GM21619 (cell line): ENCODE measurements at regions not wholly inside any gene's neighbourhood (a gene's known extent, or its start where the extent isn't known, plus 50 kb on each side); places are given as distances from the start of the nearest gene placed in this dataset.
A peak's percentile ranks its signal among the peaks of the same experiment; 100 is the strongest.

Experiments used
- ATAC-seq: cut with Tn5 transposase; IDR thresholded peaks from one replicate; pipeline ENCODE4 v1.9.1; 2021; ENCODE audit not compliant: unreplicated experiment

- ATAC-seq, result no peak
These were observed 190.1 kb downstream of the KLF5 start for GRCh38 chr13:73248711-73249580.

GRCh38 chr13:73248154-73248553, 189.3 kb downstream of the KLF5 start:
- ATAC-seq, result no peak

GRCh38 chr13:73245246-73245645, 186.4 kb downstream of the KLF5 start:
- no peak for ATAC-seq

- ATAC-seq, result no peak
These were observed 185.7 kb downstream of the KLF5 start for GRCh38 chr13:73244467-73244866.

- ATAC-seq, result no peak
These were observed 183.8 kb downstream of the KLF5 start for GRCh38 chr13:73242515-73243015.

GRCh38 chr13:73240193-73240592, 181.4 kb downstream of the KLF5 start:
- ATAC-seq, result no peak

GRCh38 chr13:73235385-73235784, 176.6 kb downstream of the KLF5 start:
- ATAC-seq, result no peak

GRCh38 chr13:73231471-73231870, 172.7 kb downstream of the KLF5 start:
- no peak for ATAC-seq

- no peak for ATAC-seq
These were observed 171.9 kb downstream of the KLF5 start for GRCh38 chr13:73230716-73231115.

- no peak for ATAC-seq
These were observed 169.7 kb downstream of the KLF5 start for GRCh38 chr13:73228546-73228945.

GRCh38 chr13:73225990-73226389, 167.2 kb downstream of the KLF5 start:
- ATAC-seq, result no peak

- ATAC-seq, result no peak
These were observed 165.9 kb downstream of the KLF5 start for GRCh38 chr13:73224703-73225102.

- ATAC-seq, result peak; percentile 96
These were observed 164.6 kb downstream of the KLF5 start for GRCh38 chr13:73223372-73223781.

- ATAC-seq, result no peak
These were observed 164.0 kb downstream of the KLF5 start for GRCh38 chr13:73222627-73223305.

- ATAC-seq, result no peak
These were observed 162.3 kb downstream of the KLF5 start for GRCh38 chr13:73220966-73221720.

GRCh38 chr13:73218181-73218580, 159.4 kb downstream of the KLF5 start:
- ATAC-seq, result no peak

GRCh38 chr13:73216381-73216831, 157.6 kb downstream of the KLF5 start:
- no peak for ATAC-seq

- no peak for ATAC-seq
These were observed 157.0 kb downstream of the KLF5 start for GRCh38 chr13:73215823-73216222.

GRCh38 chr13:73212482-73212881, 153.7 kb downstream of the KLF5 start:
- no peak for ATAC-seq

- no peak for ATAC-seq
These were observed 151.5 kb downstream of the KLF5 start for GRCh38 chr13:73210218-73210883.

GRCh38 chr13:73204952-73205351, 146.1 kb downstream of the KLF5 start:
- ATAC-seq, result no peak
